SH-SY5Y (cell line): ENCODE measurements at regions not wholly inside any gene's neighbourhood (a gene's known extent, or its start where the extent isn't known, plus 50 kb on each side); places are given as distances from the start of the nearest gene placed in this dataset.

ENCODE experiments used
- GATA2 ChIP-seq: IDR thresholded peaks from 2 replicates; pipeline ENCODE4 v1.6.1; 2011; ENCODE audit warnings: mild to moderate bottlenecking, low read depth, low read length
- GATA3 ChIP-seq: IDR thresholded peaks from 2 replicates; pipeline ENCODE4 v1.6.1; 2011; ENCODE audit warnings: low read depth, mild to moderate bottlenecking, low read length, moderate library complexity

GRCh38 chr4:141518222-141518621 is 118.2 kb upstream of the IL15 start:
- TF ChIP-seq GATA2 (no peak), GATA3 (no peak)
